ENCODE measurements at regions not wholly inside any gene's neighbourhood (a gene's known extent, or its start where the extent isn't known, plus 50 kb on each side); places are given as distances from the start of the nearest gene placed in this dataset.

DNA sequence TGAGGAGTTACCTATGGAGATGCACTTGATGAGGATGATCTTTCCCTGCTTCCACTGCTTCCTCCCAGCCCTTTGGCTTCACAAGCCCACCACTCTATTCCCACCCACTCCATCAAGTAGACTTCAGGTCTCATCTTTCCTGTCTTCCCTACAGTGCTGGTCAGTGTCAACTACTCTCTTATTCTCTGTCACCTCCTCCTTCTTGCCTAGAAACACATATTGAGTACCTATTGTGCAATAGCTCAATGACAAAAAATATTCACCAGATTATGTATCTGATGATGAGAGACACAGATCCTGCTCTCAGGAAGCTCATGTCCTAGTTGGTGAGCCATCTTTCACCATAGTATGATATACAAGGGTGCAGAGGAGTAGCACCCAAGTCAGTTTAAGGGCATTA, 82.2 kb upstream of the NFASC start:
- TF ChIP-seq YY1 (IDR thresholded peaks at IDR 0.05; ENCODE audit: insufficient read depth, insufficient read length) = no peak
- no peak for TF ChIP-seq SUZ12 (IDR thresholded peaks at IDR 0.05; ENCODE audit: extremely low read depth, insufficient read depth, insufficient read length)
